H1 (cell line): ENCODE measurements at regions not wholly inside any gene's neighbourhood (a gene's known extent, or its start where the extent isn't known, plus 50 kb on each side); places are given as distances from the start of the nearest gene placed in this dataset.

Experiments
- CHD2 ChIP-seq: IDR thresholded peaks from 2 replicates; pipeline ENCODE4 v1.6.1; 2012; ENCODE audit warnings: low read length, improper control_type of control experiment
- EP300 ChIP-seq, 2 experiments: IDR thresholded peaks; 1 replicate in 1 of 2; 2 replicates in 1 of 2; pipeline ENCODE4 v1.6.1; 2011 to 2012; ENCODE audit warnings: low read depth in 2 of 2, low read length in 2 of 2, mild to moderate bottlenecking in 2 of 2, borderline replicate concordance in 1 of 2, inconsistent platforms in 1 of 2, moderate library complexity in 1 of 2
- HDAC2 ChIP-seq, 2 experiments: fragments of 300-600 bp in 1 of 2; sonication (generic) in 1 of 2; IDR thresholded peaks; 2 replicates each; pipeline ENCODE4 v1.6.1; 2011 to 2012; ENCODE audit warnings: low read depth in 2 of 2, low read length in 2 of 2, mild to moderate bottlenecking in 2 of 2, moderate library complexity in 2 of 2, borderline replicate concordance in 1 of 2, inconsistent platforms in 1 of 2
- TF ChIP-seq, protein P1 (sequence below), 3 experiments: IDR thresholded peaks; 1 replicate in 2 of 3; 2 replicates in 1 of 3; pipeline versions ENCODE4 v1.5.1 to v1.6.1; 2011; ENCODE audit warnings: low read length in 3 of 3, mild to moderate bottlenecking in 3 of 3, inconsistent platforms in 2 of 3, low read depth in 1 of 3, moderate library complexity in 1 of 3; ENCODE audit not compliant: insufficient read depth in 1 of 3; ENCODE audit errors: control extremely low read depth in 1 of 3

DNA sequence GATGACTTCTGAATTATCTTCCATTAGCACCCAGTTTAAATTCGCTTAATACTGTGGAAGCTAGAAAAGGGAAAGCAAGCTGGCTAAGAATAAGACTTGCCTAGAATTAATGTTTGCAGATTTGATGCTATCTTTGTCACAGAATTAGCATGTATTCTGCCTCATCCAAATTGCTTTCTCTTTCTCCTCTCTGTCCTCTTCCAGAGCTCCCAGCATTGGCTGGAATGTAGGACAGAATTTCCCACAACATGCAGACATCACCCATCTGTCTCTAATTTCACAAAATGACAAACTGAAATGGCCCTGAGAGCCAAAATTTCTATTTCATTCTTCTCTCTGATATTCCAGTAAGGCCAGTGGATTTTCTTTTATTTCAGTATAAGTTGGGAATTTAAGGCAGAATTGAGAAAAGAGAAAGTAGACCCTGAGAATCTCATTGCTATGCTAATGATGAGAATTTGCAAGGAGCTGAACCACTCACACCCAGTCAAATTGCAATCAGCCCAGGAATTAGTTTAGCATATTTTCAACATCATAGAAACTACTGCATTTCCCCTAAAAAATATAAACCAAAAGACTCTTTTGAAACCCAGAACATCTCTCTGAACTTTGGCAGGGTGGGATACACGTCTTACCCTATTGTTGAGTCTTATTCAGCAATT is 188.8 kb downstream of the RCHY1 start:
- TF ChIP-seq, protein P1, sequence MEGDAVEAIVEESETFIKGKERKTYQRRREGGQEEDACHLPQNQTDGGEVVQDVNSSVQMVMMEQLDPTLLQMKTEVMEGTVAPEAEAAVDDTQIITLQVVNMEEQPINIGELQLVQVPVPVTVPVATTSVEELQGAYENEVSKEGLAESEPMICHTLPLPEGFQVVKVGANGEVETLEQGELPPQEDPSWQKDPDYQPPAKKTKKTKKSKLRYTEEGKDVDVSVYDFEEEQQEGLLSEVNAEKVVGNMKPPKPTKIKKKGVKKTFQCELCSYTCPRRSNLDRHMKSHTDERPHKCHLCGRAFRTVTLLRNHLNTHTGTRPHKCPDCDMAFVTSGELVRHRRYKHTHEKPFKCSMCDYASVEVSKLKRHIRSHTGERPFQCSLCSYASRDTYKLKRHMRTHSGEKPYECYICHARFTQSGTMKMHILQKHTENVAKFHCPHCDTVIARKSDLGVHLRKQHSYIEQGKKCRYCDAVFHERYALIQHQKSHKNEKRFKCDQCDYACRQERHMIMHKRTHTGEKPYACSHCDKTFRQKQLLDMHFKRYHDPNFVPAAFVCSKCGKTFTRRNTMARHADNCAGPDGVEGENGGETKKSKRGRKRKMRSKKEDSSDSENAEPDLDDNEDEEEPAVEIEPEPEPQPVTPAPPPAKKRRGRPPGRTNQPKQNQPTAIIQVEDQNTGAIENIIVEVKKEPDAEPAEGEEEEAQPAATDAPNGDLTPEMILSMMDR (IDR thresholded peaks at IDR 0.05; ENCODE audit: control extremely low read depth in 1 of 3, insufficient read depth in 1 of 3, low read depth in 1 of 3, low read length in 3 of 3): no peak
- TF ChIP-seq CHD2 (no peak), HDAC2 (IDR thresholded peaks at IDR 0.05; ENCODE audit: borderline replicate concordance in 1 of 2, low read depth in 2 of 2, low read length in 2 of 2) (no peak), EP300 (IDR thresholded peaks at IDR 0.05; ENCODE audit: borderline replicate concordance in 1 of 2, low read depth in 2 of 2, low read length in 2 of 2) (no peak)
